ENCODE measurements at regions not wholly inside any gene's neighbourhood (a gene's known extent, or its start where the extent isn't known, plus 50 kb on each side); places are given as distances from the start of the nearest gene placed in this dataset.

DNA sequence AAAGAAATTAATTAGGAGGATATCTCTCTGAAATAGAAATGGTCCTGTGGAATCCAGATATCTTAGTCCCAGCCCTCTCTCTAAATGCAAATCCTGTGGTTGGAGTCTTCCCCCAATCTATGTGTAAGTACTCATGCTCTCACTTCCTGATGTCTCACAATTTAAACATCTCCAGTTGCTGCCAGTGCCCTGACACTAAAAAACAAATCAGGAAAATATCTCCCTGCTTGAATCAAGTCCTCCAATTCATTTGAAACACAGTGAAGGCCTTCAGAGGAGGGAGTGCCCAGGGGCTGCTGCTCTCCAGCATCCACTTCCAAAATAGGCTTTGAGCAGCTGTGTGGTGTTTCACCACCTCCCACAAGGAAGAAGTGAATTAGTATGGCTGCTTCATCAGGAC is 413.8 kb downstream of the RAD51AP2 start:
- H3K27me3 ChIP-seq = no peaks in the 10 kb centered on the region
- H3K27ac ChIP-seq = no peak overlapping the region
- H3K9me3 ChIP-seq = no peaks in the 10 kb centered on the region
- intact Hi-C loops (cut with DNase I; ENCODE audit: low total_unique reads) = no loop called here
- H3K36me3 ChIP-seq = no peaks in the 10 kb centered on the region
- DNase-seq = no peak
- no peak overlapping the region for H3K4me3 ChIP-seq
- H3K4me1 ChIP-seq = no peaks in the 10 kb centered on the region
- no peak for TF ChIP-seq POLR2AphosphoS5 (IDR thresholded peaks at IDR 0.05)
- no peak for TF ChIP-seq POLR2A (IDR thresholded peaks at IDR 0.05)
- TF ChIP-seq, protein P1, sequence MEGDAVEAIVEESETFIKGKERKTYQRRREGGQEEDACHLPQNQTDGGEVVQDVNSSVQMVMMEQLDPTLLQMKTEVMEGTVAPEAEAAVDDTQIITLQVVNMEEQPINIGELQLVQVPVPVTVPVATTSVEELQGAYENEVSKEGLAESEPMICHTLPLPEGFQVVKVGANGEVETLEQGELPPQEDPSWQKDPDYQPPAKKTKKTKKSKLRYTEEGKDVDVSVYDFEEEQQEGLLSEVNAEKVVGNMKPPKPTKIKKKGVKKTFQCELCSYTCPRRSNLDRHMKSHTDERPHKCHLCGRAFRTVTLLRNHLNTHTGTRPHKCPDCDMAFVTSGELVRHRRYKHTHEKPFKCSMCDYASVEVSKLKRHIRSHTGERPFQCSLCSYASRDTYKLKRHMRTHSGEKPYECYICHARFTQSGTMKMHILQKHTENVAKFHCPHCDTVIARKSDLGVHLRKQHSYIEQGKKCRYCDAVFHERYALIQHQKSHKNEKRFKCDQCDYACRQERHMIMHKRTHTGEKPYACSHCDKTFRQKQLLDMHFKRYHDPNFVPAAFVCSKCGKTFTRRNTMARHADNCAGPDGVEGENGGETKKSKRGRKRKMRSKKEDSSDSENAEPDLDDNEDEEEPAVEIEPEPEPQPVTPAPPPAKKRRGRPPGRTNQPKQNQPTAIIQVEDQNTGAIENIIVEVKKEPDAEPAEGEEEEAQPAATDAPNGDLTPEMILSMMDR (IDR thresholded peaks at IDR 0.05) = no peak
- no peak for TF ChIP-seq EP300 (IDR thresholded peaks at IDR 0.05)

DNA sequence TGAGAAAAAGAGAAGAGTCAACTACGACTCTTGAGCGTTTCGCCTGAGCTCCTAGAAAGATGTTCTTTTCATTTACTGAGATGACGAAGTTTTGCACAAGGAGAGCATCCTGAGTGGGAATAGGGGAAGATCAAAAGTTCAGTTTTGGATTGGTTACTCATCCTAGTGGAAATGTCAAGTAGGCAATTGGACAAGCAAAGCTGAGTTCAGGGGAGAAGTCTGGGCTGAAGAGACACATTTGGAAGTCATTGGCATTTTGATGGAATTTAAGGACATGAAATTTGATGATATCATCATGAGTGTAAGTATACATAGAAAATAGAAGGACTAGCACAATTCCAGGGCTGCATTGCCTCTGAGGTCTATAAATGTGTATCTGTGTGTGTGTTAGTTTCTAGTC is 416.6 kb downstream of the RAD51AP2 start:
- Histone ChIP-seq H3K9me3 (no peaks in the 10 kb centered on the region), H3K4me1 (no peaks in the 10 kb centered on the region), H3K27me3 (no peaks in the 10 kb centered on the region), H3K27ac (no peak overlapping the region), H3K36me3 (no peaks in the 10 kb centered on the region), H3K4me3 (no peak overlapping the region)
- DNase-seq = no peak
- intact Hi-C loops (cut with DNase I; ENCODE audit: low total_unique reads) = no loop called here
- TF ChIP-seq, protein P1 (IDR thresholded peaks at IDR 0.05) = no peak
- TF ChIP-seq POLR2AphosphoS5 (IDR thresholded peaks at IDR 0.05) = no peak
- TF ChIP-seq POLR2A (IDR thresholded peaks at IDR 0.05) = no peak
- no peak for TF ChIP-seq EP300 (IDR thresholded peaks at IDR 0.05)
- WGBS, 5 donors = 85 to 95% (median 90%) methylated on average over 4 of the region's 4 CpGs

DNA sequence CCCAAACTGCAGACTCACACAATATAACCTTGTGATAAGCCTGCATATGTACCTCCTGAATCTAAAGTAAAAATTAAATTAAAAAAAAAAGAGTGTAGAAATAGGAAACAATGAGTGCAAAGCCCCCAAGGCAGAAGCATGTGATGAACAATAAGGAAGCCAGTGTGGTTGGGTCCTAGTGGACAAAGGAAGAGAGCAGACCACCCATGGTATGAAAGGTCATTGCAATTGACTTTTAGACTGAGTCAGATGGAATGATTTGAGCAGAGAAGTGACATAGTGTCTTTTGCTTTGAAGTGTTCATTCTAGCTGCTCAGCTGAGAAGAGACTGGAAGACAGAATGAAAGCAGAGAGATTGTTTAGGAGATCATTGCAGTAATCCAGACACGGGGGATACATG is 417.1 kb downstream of the RAD51AP2 start:
- no peak overlapping the region for H3K27ac ChIP-seq
- no peak for DNase-seq
- intact Hi-C loops (cut with DNase I; ENCODE audit: low total_unique reads) = no loop called here
- H3K4me1 ChIP-seq = no peaks in the 10 kb centered on the region
- H3K27me3 ChIP-seq = no peaks in the 10 kb centered on the region
- WGBS, 5 donors = 53 to 72% (median 66%) methylated on average over 1 of the region's 1 CpG
- no peak overlapping the region for H3K4me3 ChIP-seq
- no peaks in the 10 kb centered on the region for H3K9me3 ChIP-seq
- TF ChIP-seq POLR2A (IDR thresholded peaks at IDR 0.05) (no peak), EP300 (IDR thresholded peaks at IDR 0.05) (no peak), POLR2AphosphoS5 (IDR thresholded peaks at IDR 0.05) (no peak)
- TF ChIP-seq, protein P1 (IDR thresholded peaks at IDR 0.05) = no peak
- H3K36me3 ChIP-seq = no peaks in the 10 kb centered on the region

DNA sequence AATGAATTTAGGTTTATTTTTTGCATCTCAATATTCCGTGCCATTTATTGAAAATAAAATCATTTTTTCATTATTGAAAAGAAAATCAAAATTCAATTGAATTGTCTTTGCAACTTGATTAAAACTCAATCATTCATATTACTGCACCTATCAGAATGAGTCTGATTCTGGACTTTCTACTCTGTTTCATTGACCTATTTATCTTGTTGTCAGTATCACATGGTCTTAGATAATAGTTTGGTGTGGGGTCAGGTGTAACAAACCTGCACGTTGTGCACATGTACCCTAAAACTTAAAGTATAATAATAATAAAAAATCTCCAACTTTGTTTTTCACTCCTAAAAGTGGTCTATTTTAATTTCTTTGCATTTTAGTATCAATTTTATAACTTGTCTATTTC is 422.9 kb downstream of the RAD51AP2 start:
- Histone ChIP-seq H3K27ac (no peak overlapping the region), H3K36me3 (no peaks in the 10 kb centered on the region), H3K9me3 (no peaks in the 10 kb centered on the region), H3K4me3 (no peak overlapping the region), H3K4me1 (no peaks in the 10 kb centered on the region), H3K27me3 (no peaks in the 10 kb centered on the region)
- intact Hi-C loops (cut with DNase I; ENCODE audit: low total_unique reads) = no loop called here
- WGBS, 5 donors = 67 to 76% (median 72%) methylated on average over 2 of the region's 2 CpGs
- TF ChIP-seq EP300 (IDR thresholded peaks at IDR 0.05) (no peak), POLR2AphosphoS5 (IDR thresholded peaks at IDR 0.05) (no peak), POLR2A (IDR thresholded peaks at IDR 0.05) (no peak)
- TF ChIP-seq, protein P1 (IDR thresholded peaks at IDR 0.05) = no peak
- no peak for DNase-seq

Data from stomach (tissue), 8 donors.